Heart right ventricle (tissue), 16 donors: ENCODE measurements at regions not wholly inside any gene's neighbourhood (a gene's known extent, or its start where the extent isn't known, plus 50 kb on each side); places are given as distances from the start of the nearest gene placed in this dataset.

Source experiments
- ATAC-seq, 8 donors: fragments of 200-7000 bp; cut with Tn5 transposase; one replicate each; pipeline ENCODE4 v1.9.1; 2020; ENCODE audit warnings: mild to moderate bottlenecking in 8 of 8, moderate library complexity in 8 of 8, moderate number of reproducible peaks in 1 of 8
- DNase-seq, 2 donors: peaks; one replicate each; pipeline ENCODE4 v3.0.0-alpha.2; 2020
- H3K27ac ChIP-seq, 10 donors: fragments of 200-600 bp; sonication (generic) in 2 of 10; one replicate each; pipeline versions ENCODE4 v1.5.0 to v1.8.0; 2020 to 2022; ENCODE audit warnings: mild to moderate bottlenecking in 3 of 10
- H3K27me3 ChIP-seq, 7 donors: fragments of 200-600 bp; one replicate each; pipeline ENCODE4 v1.8.0; 2021 to 2022; ENCODE audit warnings: mild to moderate bottlenecking in 2 of 7
- H3K36me3 ChIP-seq, 9 donors: fragments of 200-600 bp; sonication (generic) in 1 of 9; one replicate each; pipeline versions ENCODE4 v1.5.0 to v1.8.0; 2020 to 2022; ENCODE audit warnings: mild to moderate bottlenecking in 2 of 9
- H3K4me1 ChIP-seq, 9 donors: fragments of 200-600 bp; sonication (generic) in 1 of 9; one replicate each; pipeline versions ENCODE4 v1.5.0 to v1.8.0; 2020 to 2022; ENCODE audit warnings: mild to moderate bottlenecking in 4 of 9
- H3K4me3 ChIP-seq, 10 donors: fragments of 200-600 bp; sonication (generic) in 2 of 10; one replicate each; pipeline versions ENCODE4 v1.5.0 to v1.8.0; 2020 to 2022; ENCODE audit warnings: mild to moderate bottlenecking in 7 of 10, moderate library complexity in 2 of 10
- H3K9me3 ChIP-seq, 11 donors: fragments of 200-600 bp in 10 of 11; sonication (generic) in 2 of 11; one replicate each; pipeline versions ENCODE4 v1.5.0 to v1.8.0; 2013 to 2022; ENCODE audit warnings: mild to moderate bottlenecking in 2 of 11, control low read depth in 1 of 11, moderate library complexity in 1 of 11
- CTCF ChIP-seq, 9 donors: fragments of 200-600 bp; sonication (generic) in 2 of 9; IDR thresholded peaks; one replicate each; pipeline versions ENCODE4 v1.5.0 to v1.8.0; 2021 to 2022; ENCODE audit warnings: antibody characterized with exemption in 9 of 9, mild to moderate bottlenecking in 5 of 9, moderate library complexity in 1 of 9
- WGBS, 2 donors: extraction: QIAGEN DNeasy Blood & Tissue Kit; methylation state at CpG; one replicate each; pipeline ENCODE4 v1.1.7; 2013; ENCODE audit warnings: inconsistent platforms in 1 of 2; 5-methylcytosine and 5-hydroxymethylcytosine counted together
- intact Hi-C, 10 donors: fragments of 100-400 bp; cut with DNase I; formaldehyde crosslinking; loops; one replicate each; pipeline versions ENCODE4 v1.11.1 to v1.14.2; 2022
- donor health status: Arrhythmogenic right ventricular cardiomyopathy.
- donor health status: ischemic (EF 13 %, LVEDD 7.1; RV severe dilation, severe dysfunction).
- donor health status: healthy with polysubstance abuse.
- donor health status: DM: no; HTN: yes; CAD: no.
- donor health status: DM: no; HTN: no; CAD: no.
- donor health status: ischemic (EF 25% LVEDD 6.9; RV normal size, moderate dysfunction).
- donor health status: ischemic (EF 25% LVEDD 5.7; RV mildly dilated, moderate dysfunction).
- donor health status: healthy.
- donor health status: DM: yes; HTN: yes; CAD: no.
- donor health status: Ischemic cardiomyopathy.
- donor health status: ischemic (EF 35%, LVEDD 5.7; RV mildly dilated, moderate dysfunction).
- donor health status: nonischemic (EF 11% LVEDD 7.7; RV severe dilation, severe dysfunction).
- donor health status: DM: yes; HTN: yes; CAD: no.
- donor health status: PGD.
- donor health status: ischemic (EF 29% LVEDD 5.4; RV normal size, mild dysfunction).
- donor health status: nonischemic (EF 23%, LVEDD 6.1; RV moderate dilation, normal function).

DNA sequence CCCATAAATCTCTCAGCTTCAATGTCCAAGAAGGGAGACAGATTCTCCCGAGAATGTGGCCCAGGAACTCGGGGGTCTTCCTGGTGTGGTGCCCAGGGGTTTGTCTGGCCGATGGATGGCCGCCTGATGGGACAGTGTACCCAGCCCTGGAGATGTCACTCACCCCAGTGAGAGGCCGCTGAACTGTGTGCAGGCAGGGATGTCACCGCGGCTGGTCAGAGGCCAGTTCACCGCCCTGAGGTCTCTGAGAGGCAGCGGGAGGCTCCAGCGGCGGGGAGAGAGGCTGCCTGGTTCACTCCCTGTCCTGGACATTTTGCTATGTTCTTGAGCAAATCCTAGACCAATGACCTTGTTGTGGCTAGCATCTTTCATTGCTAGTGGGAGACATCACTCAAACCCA, 1349.5 kb downstream of the BRD1 start:
- H3K9me3 ChIP-seq = no peaks in the 10 kb centered on the region
- 85% methylated on average over 11 of the region's 11 CpGs for WGBS, 2 donors
- no peak overlapping the region for H3K27ac ChIP-seq
- no peaks in the 10 kb centered on the region for H3K36me3 ChIP-seq
- peaks cover 0 to 29% (median 18%) of the 10 kb centered on the region in 7 donors for H3K27me3 ChIP-seq
- no peaks in the 10 kb centered on the region for H3K4me1 ChIP-seq
- no peak for ATAC-seq
- no peak for DNase-seq
- H3K4me3 ChIP-seq = no peak overlapping the region
- TF ChIP-seq CTCF (IDR thresholded peaks at IDR 0.05) = no peak
- intact Hi-C loops = no loop called here

DNA sequence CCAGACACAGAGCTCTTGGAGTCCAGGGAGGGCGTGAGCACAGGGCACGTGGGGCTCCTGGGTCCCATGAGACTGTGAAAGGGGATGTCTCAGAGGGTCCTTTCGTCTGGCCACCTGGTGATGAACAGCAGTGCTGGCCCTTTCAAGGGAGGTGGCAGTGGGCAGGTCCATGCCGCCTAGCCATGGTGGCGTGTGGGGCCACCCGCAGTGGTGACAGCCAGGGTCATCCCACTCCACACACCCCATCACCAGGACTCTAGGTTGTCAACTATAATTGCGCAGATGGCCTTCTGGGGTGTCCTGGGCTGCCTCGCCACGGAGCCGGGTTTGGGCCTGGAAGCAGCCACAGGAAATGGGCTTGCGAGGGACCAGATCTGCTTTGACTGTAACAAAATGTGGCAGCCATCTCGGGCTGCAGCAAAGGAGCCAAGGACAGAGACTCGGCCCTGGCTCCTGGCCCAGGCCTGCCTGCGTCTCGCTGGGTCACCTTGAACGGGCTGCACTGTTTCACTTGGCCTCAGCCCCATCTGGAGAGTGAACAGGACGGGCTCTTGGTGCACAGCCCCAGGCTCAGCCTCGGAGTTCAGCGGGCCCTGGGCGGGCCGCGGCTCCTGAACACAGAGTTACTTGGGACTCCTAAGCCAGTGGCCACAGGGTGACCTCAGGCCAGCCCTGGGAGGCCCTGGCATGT, 1350.5 kb downstream of the BRD1 start:
- Histone ChIP-seq H3K4me1 (no peaks in the 10 kb centered on the region), H3K36me3 (no peaks in the 10 kb centered on the region), H3K27me3 (peaks cover 0 to 29% (median 19%) of the 10 kb centered on the region in 7 donors), H3K9me3 (no peaks in the 10 kb centered on the region), H3K27ac (no peak overlapping the region), H3K4me3 (no peak overlapping the region)
- DNase-seq (peak; percentile 35 to 64), ATAC-seq (peak; percentile 65 to 94 (median 92))
- no peak for TF ChIP-seq CTCF (IDR thresholded peaks at IDR 0.05)
- intact Hi-C loops = no loop called here
- 69 to 73% methylated on average over 22 of the region's 22 CpGs for WGBS, 2 donors

- no peak for TF ChIP-seq CTCF (IDR thresholded peaks at IDR 0.05)
- DNase-seq = no peak
- ATAC-seq = peak in 1 of 8 donors; percentile 30
- WGBS, 2 donors = 88 to 95% methylated on average over 5 of the region's 5 CpGs
- no peaks in the 10 kb centered on the region for H3K9me3 ChIP-seq
- H3K4me3 ChIP-seq = no peak overlapping the region
- intact Hi-C loops = no loop called here
- no peak overlapping the region for H3K27ac ChIP-seq
- no peaks in the 10 kb centered on the region for H3K4me1 ChIP-seq
- no peaks in the 10 kb centered on the region for H3K36me3 ChIP-seq
- peaks cover 0 to 29% (median 19%) of the 10 kb centered on the region in 7 donors for H3K27me3 ChIP-seq
Measured at GRCh38 chr22:48476577-48476976, 1351.1 kb downstream of the BRD1 start.

DNA sequence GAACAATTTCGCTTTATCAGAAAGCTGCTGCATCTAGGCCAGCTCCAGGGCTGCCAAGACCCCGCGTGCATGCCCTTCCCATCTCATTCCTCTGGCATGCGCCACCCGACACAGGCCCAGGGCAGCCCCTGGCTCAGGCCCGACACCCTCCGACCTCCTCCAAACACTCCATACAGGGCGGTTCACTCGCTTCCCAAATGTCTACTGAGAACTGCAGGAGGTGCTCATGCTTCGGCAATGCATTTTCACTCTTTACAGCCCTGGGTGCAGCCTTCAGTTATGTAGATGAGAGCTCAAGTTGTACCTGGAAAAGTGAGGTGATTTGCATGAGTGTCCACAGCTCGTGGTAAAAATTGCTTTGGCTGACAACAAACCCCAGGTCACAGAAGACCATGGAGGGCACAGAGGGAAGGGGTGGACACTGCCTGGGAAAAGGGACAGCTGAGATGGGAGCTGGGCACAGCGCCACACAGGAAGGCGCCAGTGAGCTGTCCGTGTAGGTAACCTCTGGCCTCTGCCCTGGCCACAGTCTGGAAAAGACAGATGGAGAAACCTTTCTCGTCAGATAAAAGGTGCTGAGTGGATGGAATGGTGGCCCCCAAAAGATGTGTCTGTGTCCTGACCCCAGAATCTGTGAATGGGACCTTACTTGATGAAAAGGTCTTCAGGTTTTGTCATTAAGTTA, 1351.9 kb downstream of the BRD1 start:
- H3K4me3 ChIP-seq = no peak overlapping the region
- 78 to 79% methylated on average over 15 of the region's 15 CpGs for WGBS, 2 donors
- TF ChIP-seq CTCF (IDR thresholded peaks at IDR 0.05) = no peak

More for the DNA sequence above, 1351.9 kb downstream of the BRD1 start:
- Histone ChIP-seq H3K4me1 (no peaks in the 10 kb centered on the region), H3K9me3 (no peaks in the 10 kb centered on the region), H3K36me3 (no peaks in the 10 kb centered on the region), H3K27ac (no peak overlapping the region), H3K27me3 (peaks cover 0 to 32% (median 19%) of the 10 kb centered on the region in 7 donors)
- ATAC-seq = peak in 3 of 8 donors; percentile 27 to 49 (median 38)
- intact Hi-C loops = no loop called here
- no peak for DNase-seq
